ENCODE measurements at regions not wholly inside any gene's neighbourhood (a gene's known extent, or its start where the extent isn't known, plus 50 kb on each side); places are given as distances from the start of the nearest gene placed in this dataset.

DNA sequence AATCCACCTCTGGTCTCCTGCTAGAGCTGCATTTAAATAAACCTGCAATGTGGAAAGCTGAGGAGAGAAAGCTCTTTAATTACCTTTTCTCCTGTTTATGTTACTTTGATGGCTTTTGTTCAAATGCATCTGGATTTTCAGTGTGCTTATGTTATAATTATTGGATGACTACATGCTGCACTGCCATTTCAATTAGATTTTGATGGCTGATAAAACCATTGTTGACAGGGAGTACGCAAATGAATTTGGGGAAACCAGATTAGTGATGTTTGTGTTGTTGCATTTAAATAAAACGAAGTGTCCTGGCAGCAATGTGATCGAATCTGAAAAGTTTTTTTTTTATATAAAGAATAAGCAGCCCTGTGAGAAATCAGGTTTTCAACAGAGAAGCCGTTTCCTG, 799.8 kb downstream of the DIAPH3 start:
- Histone ChIP-seq H3K27me3 (ENCODE audit: control insufficient read depth, insufficient read depth, low read length) (no peaks in the 10 kb centered on the region), H3K4me1 (no peaks in the 10 kb centered on the region), H3K79me2 (no peaks in the 10 kb centered on the region), H3K9ac (no peak overlapping the region), H3K36me3 (ENCODE audit: control insufficient read depth, insufficient read depth, low read length) (no peaks in the 10 kb centered on the region), H3K9me3 (ENCODE audit: control insufficient read depth, low read length) (no peaks in the 10 kb centered on the region), H3K4me2 (ENCODE audit: low read length) (no peak overlapping the region), H2AFZ (no peak overlapping the region), H3K27ac (no peak overlapping the region), H3K4me3 (ENCODE audit: low read depth, low read length) (no peak overlapping the region)
- no peak for TF ChIP-seq CTCF (IDR thresholded peaks at IDR 0.05)

GRCh38 chr13:59364641-59365085, 799.1 kb downstream of the DIAPH3 start:
- Histone ChIP-seq H3K79me2 (no peaks in the 10 kb centered on the region), H3K4me2 (ENCODE audit: low read length) (no peak overlapping the region), H3K4me3 (ENCODE audit: low read depth, low read length) (no peak overlapping the region), H3K9ac (no peak overlapping the region), H3K27me3 (ENCODE audit: control insufficient read depth, insufficient read depth, low read length) (no peaks in the 10 kb centered on the region), H3K4me1 (no peaks in the 10 kb centered on the region), H3K27ac (no peak overlapping the region), H3K36me3 (ENCODE audit: control insufficient read depth, insufficient read depth, low read length) (no peaks in the 10 kb centered on the region), H2AFZ (no peak overlapping the region), H3K9me3 (ENCODE audit: control insufficient read depth, low read length) (no peaks in the 10 kb centered on the region)
- no peak for TF ChIP-seq CTCF (IDR thresholded peaks at IDR 0.05)

- H2AFZ ChIP-seq = no peak overlapping the region
- no peaks in the 10 kb centered on the region for H3K9me3 ChIP-seq (ENCODE audit: control insufficient read depth, low read length)
- no peak overlapping the region for H3K4me3 ChIP-seq (ENCODE audit: low read depth, low read length)
- H3K9ac ChIP-seq = no peak overlapping the region
- TF ChIP-seq CTCF (IDR thresholded peaks at IDR 0.05) = no peak
- H3K4me1 ChIP-seq = no peaks in the 10 kb centered on the region
- H3K36me3 ChIP-seq (ENCODE audit: control insufficient read depth, insufficient read depth, low read length) = no peaks in the 10 kb centered on the region
- H3K79me2 ChIP-seq = no peaks in the 10 kb centered on the region
- H3K27me3 ChIP-seq (ENCODE audit: control insufficient read depth, insufficient read depth, low read length) = no peaks in the 10 kb centered on the region
- H3K4me2 ChIP-seq (ENCODE audit: low read length) = no peak overlapping the region
- H3K27ac ChIP-seq = no peak overlapping the region
Observed at GRCh38 chr13:59367467-59367866, 796.3 kb downstream of the DIAPH3 start.

GRCh38 chr13:59367904-59368303, 795.8 kb downstream of the DIAPH3 start:
- no peaks in the 10 kb centered on the region for H3K79me2 ChIP-seq
- H3K27ac ChIP-seq = no peak overlapping the region
- H3K9me3 ChIP-seq (ENCODE audit: control insufficient read depth, low read length) = no peaks in the 10 kb centered on the region
- H3K36me3 ChIP-seq (ENCODE audit: control insufficient read depth, insufficient read depth, low read length) = no peaks in the 10 kb centered on the region
- no peaks in the 10 kb centered on the region for H3K27me3 ChIP-seq (ENCODE audit: control insufficient read depth, insufficient read depth, low read length)
- no peak overlapping the region for H2AFZ ChIP-seq
- no peak for TF ChIP-seq CTCF (IDR thresholded peaks at IDR 0.05)
- no peak overlapping the region for H3K4me3 ChIP-seq (ENCODE audit: low read depth, low read length)
- no peak overlapping the region for H3K9ac ChIP-seq
- H3K4me2 ChIP-seq (ENCODE audit: low read length) = no peak overlapping the region
- no peaks in the 10 kb centered on the region for H3K4me1 ChIP-seq

DNA sequence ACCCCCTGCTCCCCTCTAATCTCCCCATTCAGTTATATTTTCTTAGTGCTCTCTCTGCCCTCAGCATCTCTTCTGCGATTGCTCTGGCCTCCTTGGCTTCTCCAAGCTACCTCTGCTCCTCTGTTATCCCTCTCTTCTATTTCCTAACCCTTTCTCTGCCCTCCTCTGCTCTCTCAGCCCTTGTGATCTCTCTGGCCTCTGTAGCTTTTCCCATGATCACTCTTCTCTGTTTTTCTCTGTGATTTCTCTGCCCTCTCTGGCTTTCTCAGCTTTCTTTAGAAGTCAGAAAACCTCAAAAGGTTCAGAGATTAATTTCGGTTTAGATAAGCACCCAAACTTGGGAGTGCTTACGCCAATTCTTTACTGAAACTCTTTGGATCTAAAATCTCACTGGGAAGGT, 795.0 kb downstream of the DIAPH3 start:
- Histone ChIP-seq H3K27me3 (ENCODE audit: control insufficient read depth, insufficient read depth, low read length) (no peaks in the 10 kb centered on the region), H3K79me2 (no peaks in the 10 kb centered on the region), H3K9ac (no peak overlapping the region), H2AFZ (peak overlapping the region; percentile 22), H3K9me3 (ENCODE audit: control insufficient read depth, low read length) (no peaks in the 10 kb centered on the region), H3K4me3 (ENCODE audit: low read depth, low read length) (no peak overlapping the region), H3K4me2 (ENCODE audit: low read length) (no peak overlapping the region), H3K4me1 (no peaks in the 10 kb centered on the region), H3K27ac (peak overlapping the region; percentile 64), H3K36me3 (ENCODE audit: control insufficient read depth, insufficient read depth, low read length) (no peaks in the 10 kb centered on the region)
- no peak for TF ChIP-seq CTCF (IDR thresholded peaks at IDR 0.05)
